GM23248 (cell line): ENCODE measurements at regions not wholly inside any gene's neighbourhood (a gene's known extent, or its start where the extent isn't known, plus 50 kb on each side); places are given as distances from the start of the nearest gene placed in this dataset.

ENCODE experiments used
- DNase-seq: peaks from one replicate; pipeline ENCODE4 v3.0.0-alpha.2; 2015
- H2AFZ ChIP-seq: fragments of 200-600 bp; sonication (generic); 2 replicates; pipeline ENCODE4 v1.6.1; 2016; ENCODE audit warnings: antibody characterized with exemption
- H3F3A ChIP-seq: fragments of 200-600 bp; sonication (generic); 2 replicates; pipeline ENCODE4 v1.6.1; 2016; ENCODE audit warnings: mild to moderate bottlenecking, antibody characterized with exemption, mixed run types; ENCODE audit not compliant: insufficient read depth
- H3K27ac ChIP-seq: fragments of 200-600 bp; sonication (generic); 2 replicates; pipeline ENCODE4 v1.5.1; 2016; ENCODE audit warnings: mild to moderate bottlenecking
- H3K27me3 ChIP-seq: fragments of 200-600 bp; sonication (generic); replicated peaks from 2 replicates; pipeline ENCODE4 v1.6.1; 2016; ENCODE audit warnings: mild to moderate bottlenecking; ENCODE audit not compliant: insufficient read depth
- H3K36me3 ChIP-seq: fragments of 200-600 bp; sonication (generic); 2 replicates; pipeline ENCODE4 v1.6.1; 2016; ENCODE audit warnings: low read depth, mild to moderate bottlenecking
- H3K4me1 ChIP-seq: fragments of 200-600 bp; sonication (generic); 2 replicates; pipeline ENCODE4 v1.6.1; 2016; ENCODE audit warnings: mild to moderate bottlenecking; ENCODE audit not compliant: insufficient read depth
- H3K4me2 ChIP-seq: fragments of 200-600 bp; sonication (generic); one replicate; pipeline ENCODE4 v1.6.1; 2016; ENCODE audit warnings: mild to moderate bottlenecking; ENCODE audit not compliant: unreplicated experiment
- H3K4me3 ChIP-seq: fragments of 200-600 bp; sonication (generic); 2 replicates; pipeline ENCODE4 v1.5.1; 2016; ENCODE audit warnings: mild to moderate bottlenecking
- H3K79me2 ChIP-seq: fragments of 200-600 bp; sonication (generic); 2 replicates; pipeline ENCODE4 v1.6.1; 2016; ENCODE audit warnings: mild to moderate bottlenecking; ENCODE audit not compliant: insufficient read depth
- H3K9ac ChIP-seq: fragments of 200-600 bp; sonication (generic); 2 replicates; pipeline ENCODE4 v1.6.1; 2016; ENCODE audit warnings: mild to moderate bottlenecking
- H3K9me2 ChIP-seq: fragments of 200-600 bp; sonication (generic); 2 replicates; pipeline ENCODE4 v1.6.1; 2016; ENCODE audit warnings: mixed run types, mild to moderate bottlenecking, moderate library complexity; ENCODE audit not compliant: insufficient read depth
- H3K9me3 ChIP-seq: fragments of 200-600 bp; sonication (generic); one replicate; pipeline ENCODE4 v1.6.1; 2017; ENCODE audit warnings: low read depth
- H4K20me1 ChIP-seq: fragments of 200-600 bp; sonication (generic); 2 replicates; pipeline ENCODE4 v1.6.0; 2016; ENCODE audit not compliant: insufficient read depth
- EZH2 ChIP-seq: fragments of 200-600 bp; sonication (generic); IDR thresholded peaks from 2 replicates; pipeline ENCODE4 v1.6.1; 2018; ENCODE audit warnings: antibody characterized with exemption, mild to moderate bottlenecking; ENCODE audit not compliant: insufficient read depth, poor library complexity, severe bottlenecking
- EZH2phosphoT487 ChIP-seq: fragments of 200-600 bp; sonication (generic); IDR thresholded peaks from 2 replicates; pipeline ENCODE4 v1.6.1; 2018; ENCODE audit warnings: antibody characterized with exemption, moderate library complexity, mild to moderate bottlenecking, low read depth; ENCODE audit not compliant: insufficient read depth
- WGBS, 2 experiments: methylation state at CpG; one replicate each; pipeline ENCODE4 v1.1.6; 2015 to 2017; ENCODE audit warnings: low lambda C conversion rate in 2 of 2, low coverage in 1 of 2; ENCODE audit errors: missing lambda C conversion rate in 2 of 2; 5-methylcytosine and 5-hydroxymethylcytosine counted together
- in situ Hi-C: fragments of 300-500 bp; cut with MboI; formaldehyde crosslinking; loops from 2 replicates; pipeline ENCODE4 v1.15.0; 2020

GRCh38 chr7:98777051-98777450 is 92.8 kb downstream of the TMEM130 start:
- no peak overlapping the region for H3K27ac ChIP-seq
- no peaks in the 10 kb centered on the region for H3K9me2 ChIP-seq
- H3K36me3 ChIP-seq: no peaks in the 10 kb centered on the region
- H3K4me1 ChIP-seq: no peaks in the 10 kb centered on the region
- no peak overlapping the region for H3K4me2 ChIP-seq
- in situ Hi-C loops: no loop called here
- no peak for TF ChIP-seq EZH2phosphoT487
- no peak for TF ChIP-seq EZH2
- 53 to 54% methylated on average over 9 of the region's 9 CpGs for WGBS, 2 experiments
- no peaks in the 10 kb centered on the region for H4K20me1 ChIP-seq
- no peaks in the 10 kb centered on the region for H3K9me3 ChIP-seq
- H3K4me3 ChIP-seq: no peak overlapping the region
- H3F3A ChIP-seq: no peaks in the 10 kb centered on the region
- H3K27me3 ChIP-seq: peaks cover 7% of the 10 kb centered on the region; the same call in 1 of the 2 replicates
- DNase-seq: no peak
- no peak overlapping the region for H3K9ac ChIP-seq
- H2AFZ ChIP-seq: no peak overlapping the region
- H3K79me2 ChIP-seq: no peaks in the 10 kb centered on the region

- TF ChIP-seq EZH2: no peak
- no peak for TF ChIP-seq EZH2phosphoT487
- H3K4me3 ChIP-seq: no peak overlapping the region
- no peaks in the 10 kb centered on the region for H4K20me1 ChIP-seq
- no peaks in the 10 kb centered on the region for H3K36me3 ChIP-seq
- WGBS, 2 experiments: 26 to 31% methylated on average over 4 of the region's 4 CpGs
- H3K4me1 ChIP-seq: no peaks in the 10 kb centered on the region
- in situ Hi-C loops: no loop called here
- H3K9me3 ChIP-seq: no peaks in the 10 kb centered on the region
- no peak overlapping the region for H3K4me2 ChIP-seq
- DNase-seq: no peak
- no peak overlapping the region for H3K27ac ChIP-seq
- H3F3A ChIP-seq: no peaks in the 10 kb centered on the region
- no peaks in the 10 kb centered on the region for H3K79me2 ChIP-seq
- H3K9me2 ChIP-seq: no peaks in the 10 kb centered on the region
- H3K27me3 ChIP-seq: peaks cover 13% of the 10 kb centered on the region; the same call in 1 of the 2 replicates
- no peak overlapping the region for H3K9ac ChIP-seq
- no peak overlapping the region for H2AFZ ChIP-seq
Measured at GRCh38 chr7:98778421-98778820, 91.4 kb downstream of the TMEM130 start.

GRCh38 chr7:98779800-98780587 is 89.8 kb downstream of the TMEM130 start:
- H3K4me2 ChIP-seq: no peak overlapping the region
- no peak overlapping the region for H3K27ac ChIP-seq
- 37 to 42% methylated on average over 22 of the region's 22 CpGs for WGBS, 2 experiments
- no peaks in the 10 kb centered on the region for H3K36me3 ChIP-seq
- no peaks in the 10 kb centered on the region for H3K79me2 ChIP-seq
- H4K20me1 ChIP-seq: no peaks in the 10 kb centered on the region
- H3K27me3 ChIP-seq: peaks cover 26% of the 10 kb centered on the region
- no peak for TF ChIP-seq EZH2
- TF ChIP-seq EZH2phosphoT487: no peak
- no peak overlapping the region for H3K4me3 ChIP-seq
- H2AFZ ChIP-seq: no peak overlapping the region
- H3K9me2 ChIP-seq: no peaks in the 10 kb centered on the region
- no peaks in the 10 kb centered on the region for H3K9me3 ChIP-seq
- H3K9ac ChIP-seq: no peak overlapping the region
- no peak for DNase-seq
- no peaks in the 10 kb centered on the region for H3K4me1 ChIP-seq
- no peaks in the 10 kb centered on the region for H3F3A ChIP-seq
- in situ Hi-C loops: no loop called here

- peaks cover 29% of the 10 kb centered on the region for H3K27me3 ChIP-seq
- H3F3A ChIP-seq: no peaks in the 10 kb centered on the region
- in situ Hi-C loops: no loop called here
- TF ChIP-seq EZH2 (no peak), EZH2phosphoT487 (no peak)
- no peak overlapping the region for H2AFZ ChIP-seq
- no peaks in the 10 kb centered on the region for H4K20me1 ChIP-seq
- 43 to 48% methylated on average over 10 to 11 of the region's 11 CpGs for WGBS, 2 experiments
- H3K9ac ChIP-seq: no peak overlapping the region
- no peak overlapping the region for H3K27ac ChIP-seq
- no peaks in the 10 kb centered on the region for H3K36me3 ChIP-seq
- no peaks in the 10 kb centered on the region for H3K79me2 ChIP-seq
- H3K9me2 ChIP-seq: no peaks in the 10 kb centered on the region
- H3K4me3 ChIP-seq: no peak overlapping the region
- H3K4me1 ChIP-seq: no peaks in the 10 kb centered on the region
- DNase-seq: no peak
- H3K9me3 ChIP-seq: no peaks in the 10 kb centered on the region
- no peak overlapping the region for H3K4me2 ChIP-seq
Measured at GRCh38 chr7:98784216-98784785, 85.5 kb downstream of the TMEM130 start.
